HAP-1 (cell line): ENCODE measurements at regions not wholly inside any gene's neighbourhood (a gene's known extent, or its start where the extent isn't known, plus 50 kb on each side); places are given as distances from the start of the nearest gene placed in this dataset.
"Not testable (repeated sequence)": the region's sequence is repeated elsewhere in the genome, so short reads cannot be mapped to it uniquely, and the experiment has no call there.

Experiments used
- DNase-seq, 2 experiments: peaks; one replicate each; pipeline ENCODE4 v3.0.0-alpha.2; 2016 to 2020; ENCODE audit warnings: low spot score in 2 of 2
- H3K27me3 ChIP-seq: fragments of 250-450 bp; sonication (Bioruptor Pico); 2 replicates; pipeline ENCODE4 v1.5.1; 2020; ENCODE audit warnings: low read depth, mild to moderate bottlenecking, moderate library complexity
- H3K36me3 ChIP-seq: fragments of 250-450 bp; sonication (Bioruptor Pico); replicated peaks from 2 replicates; pipeline ENCODE4 v1.5.1; 2020; ENCODE audit warnings: mild to moderate bottlenecking
- H3K4me1 ChIP-seq: fragments of 250-450 bp; sonication (Bioruptor Pico); 2 replicates; pipeline ENCODE4 v1.5.1; 2020; ENCODE audit warnings: mild to moderate bottlenecking
- H3K4me3 ChIP-seq: fragments of 250-450 bp; sonication (Bioruptor Pico); 2 replicates; pipeline ENCODE4 v1.5.1; 2020; ENCODE audit warnings: mild to moderate bottlenecking, moderate library complexity
- H3K9me3 ChIP-seq: fragments of 250-450 bp; sonication (Bioruptor Pico); 2 replicates; pipeline ENCODE4 v1.5.1; 2020; ENCODE audit warnings: mild to moderate bottlenecking, moderate library complexity
- in situ Hi-C: fragments of 300-500 bp; cut with MboI; formaldehyde crosslinking; loops from 3 replicates; pipeline ENCODE4 v1.14.3; 2020; ENCODE audit warnings: low sequenced_read_pairs, inconsistent platforms, mixed read lengths

GRCh38 chr2:131835621-131836091, 308.0 kb downstream of the CCDC74A start:
- no peaks in the 10 kb centered on the region for H3K27me3 ChIP-seq
- in situ Hi-C loops: no loop called here
- H3K9me3 ChIP-seq: no peaks in the 10 kb centered on the region
- DNase-seq: no peak
- no peaks in the 10 kb centered on the region for H3K36me3 ChIP-seq
- H3K4me3 ChIP-seq: no peak overlapping the region
- H3K4me1 ChIP-seq: no peaks in the 10 kb centered on the region

GRCh38 chr2:131836116-131836515, 308.4 kb downstream of the CCDC74A start:
- H3K4me1 ChIP-seq, H3K9me3 ChIP-seq, DNase-seq, H3K36me3 ChIP-seq, H3K27me3 ChIP-seq, H3K4me3 ChIP-seq, in situ Hi-C loops: not testable (repeated sequence)

GRCh38 chr2:131844044-131844443, 316.4 kb downstream of the CCDC74A start:
- DNase-seq, in situ Hi-C loops, H3K4me1 ChIP-seq, H3K4me3 ChIP-seq, H3K36me3 ChIP-seq, H3K9me3 ChIP-seq, H3K27me3 ChIP-seq: not testable (repeated sequence)

GRCh38 chr2:131856202-131856601, 305.6 kb downstream of the ANKRD30BL start:
- H3K36me3 ChIP-seq, in situ Hi-C loops, H3K9me3 ChIP-seq, DNase-seq, H3K27me3 ChIP-seq, H3K4me3 ChIP-seq, H3K4me1 ChIP-seq: not testable (repeated sequence)

GRCh38 chr2:131858197-131858596, 303.6 kb downstream of the ANKRD30BL start:
- H3K4me3 ChIP-seq, in situ Hi-C loops, DNase-seq, H3K4me1 ChIP-seq, H3K36me3 ChIP-seq, H3K9me3 ChIP-seq, H3K27me3 ChIP-seq: not testable (repeated sequence)
